ENCODE measurements at regions not wholly inside any gene's neighbourhood (a gene's known extent, or its start where the extent isn't known, plus 50 kb on each side); places are given as distances from the start of the nearest gene placed in this dataset.

DNA sequence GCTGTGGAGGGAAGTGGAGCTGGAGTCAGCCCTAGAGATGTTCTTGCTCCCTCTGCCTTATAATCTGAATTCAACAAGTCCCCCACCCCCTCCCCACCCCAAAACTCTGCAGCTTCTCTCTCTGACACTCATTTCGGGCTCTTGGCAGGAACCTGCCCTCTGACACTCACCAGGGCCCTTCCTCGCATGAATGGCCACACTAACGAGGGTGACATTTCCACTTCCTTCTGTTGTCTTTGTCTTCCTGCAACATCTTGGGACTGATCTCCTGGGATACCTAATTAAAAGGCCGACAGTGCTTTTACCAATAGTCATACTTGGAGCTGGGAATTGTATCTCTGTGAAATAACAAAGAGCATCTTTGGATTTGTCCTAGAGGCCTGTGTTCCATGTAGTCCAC, 106.9 kb upstream of the PIRT start:
- no peak for DNase-seq

- DNase-seq: no peak
Measured at GRCh38 chr17:10936931-10937330, 99.0 kb upstream of the PIRT start.

DNA sequence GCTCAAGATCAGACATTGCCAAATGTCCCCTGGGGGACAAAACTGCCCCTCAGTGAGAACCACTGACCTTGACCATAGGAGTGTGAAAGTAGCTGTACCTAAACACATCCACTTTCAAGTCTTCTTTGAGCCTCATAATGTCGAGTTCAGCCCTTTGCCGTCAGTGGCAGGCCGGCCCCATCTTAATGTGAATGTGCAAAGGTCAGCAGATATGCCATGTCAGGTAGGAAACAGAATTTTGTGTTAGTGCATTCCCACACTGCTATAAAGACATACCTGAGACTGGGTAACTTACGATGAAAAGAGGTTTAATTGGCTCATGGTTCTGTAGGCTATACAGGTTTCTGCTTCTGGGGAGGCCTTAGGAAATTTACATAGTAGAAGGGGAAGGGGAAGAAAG, 95.1 kb upstream of the PIRT start:
- DNase-seq: no peak

DNA sequence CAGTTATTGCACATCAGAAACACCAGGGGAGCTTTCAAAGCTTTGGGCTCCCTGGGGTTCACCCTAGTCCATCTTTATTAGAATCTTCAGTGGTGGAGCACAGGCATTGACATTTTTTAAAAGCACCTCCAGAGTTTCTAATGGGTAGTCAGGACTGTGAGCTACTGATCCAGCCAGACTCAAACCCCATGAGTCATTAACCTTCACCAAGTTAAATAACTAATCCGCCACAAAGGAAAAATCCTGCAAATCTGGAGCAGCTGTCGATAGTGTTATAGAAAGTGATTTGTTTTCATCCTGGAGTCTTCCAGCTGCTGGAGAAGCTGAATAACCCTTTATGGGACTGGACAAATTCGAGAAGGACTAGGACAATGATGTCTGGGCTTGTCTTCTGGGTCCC, 93.2 kb upstream of the PIRT start:
- no peak for DNase-seq

DNA sequence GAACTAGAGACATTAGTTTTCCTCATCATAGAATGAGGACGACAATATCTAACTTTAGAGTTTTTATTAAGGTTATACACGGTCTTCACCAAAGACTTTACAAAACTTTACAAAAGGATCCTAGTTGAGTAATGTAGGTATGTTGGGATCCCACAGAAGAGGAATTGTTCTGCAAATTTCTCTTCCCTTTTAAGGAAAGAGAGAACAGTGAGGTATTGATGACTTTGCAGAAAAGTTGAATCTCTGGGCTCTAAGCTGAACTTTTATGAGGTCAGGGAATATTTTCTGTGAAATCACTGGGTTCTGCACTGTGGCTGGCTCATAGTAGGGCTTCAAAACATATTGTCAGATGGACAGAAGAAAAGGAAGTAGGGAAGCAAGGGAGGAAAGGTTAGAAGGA, 89.8 kb upstream of the PIRT start:
- no peak for DNase-seq

GRCh38 chr17:10920558-10921108, 82.7 kb upstream of the PIRT start:
- no peak for DNase-seq

DNA sequence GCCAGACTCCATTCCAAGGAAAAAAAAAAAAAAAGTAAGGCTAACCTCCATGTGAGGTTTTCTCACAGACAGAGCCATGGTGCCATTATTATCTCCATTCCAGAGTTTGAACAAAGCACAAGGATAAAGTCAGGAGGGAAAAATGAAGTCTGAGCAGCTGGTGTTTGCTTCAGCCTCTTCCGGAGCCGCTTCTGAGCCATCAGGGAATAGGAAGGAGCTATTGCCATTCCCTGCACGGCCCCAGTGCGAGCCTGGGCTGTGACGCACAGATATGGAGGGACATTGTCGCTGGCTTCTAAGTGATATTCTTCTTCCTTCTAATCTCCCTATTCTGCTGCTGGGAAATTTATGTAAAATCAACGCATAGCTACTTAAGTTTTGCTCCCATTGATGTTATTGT, 69.5 kb upstream of the PIRT start:
- DNase-seq: no peak

DNA sequence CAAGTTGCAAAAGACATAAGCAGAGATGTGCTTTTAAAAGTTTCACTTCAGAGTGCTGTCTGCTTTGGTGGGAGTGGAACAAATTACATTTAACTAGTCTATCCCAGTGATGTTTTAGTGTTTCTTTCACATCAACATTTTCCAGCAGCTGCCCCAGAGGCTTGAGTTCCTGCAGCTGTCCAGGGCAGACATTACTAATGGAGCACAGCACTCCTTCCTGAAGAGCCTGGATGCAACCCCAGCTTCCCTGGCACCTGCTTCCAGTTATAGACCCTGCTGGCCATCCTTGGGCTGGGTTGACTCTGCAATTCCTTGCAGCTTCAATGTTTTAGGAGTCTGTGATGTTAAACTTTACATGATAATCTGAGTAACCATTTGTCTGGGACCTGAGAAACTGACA, 61.4 kb upstream of the PIRT start:
- no peak for DNase-seq

- DNase-seq: no peak
Measured at GRCh38 chr17:10894220-10894619, 56.3 kb upstream of the PIRT start.

GRCh38 chr17:10888858-10889257, 51.0 kb upstream of the PIRT start:
- no peak for DNase-seq
